ENCODE measurements at regions not wholly inside any gene's neighbourhood (a gene's known extent, or its start where the extent isn't known, plus 50 kb on each side); places are given as distances from the start of the nearest gene placed in this dataset.
"Not testable (repeated sequence)": the region's sequence is repeated elsewhere in the genome, so short reads cannot be mapped to it uniquely, and the experiment has no call there.

GRCh38 chr1:112821307-112822063 is 106.4 kb upstream of the PPM1J start:
- TF ChIP-seq CTCF (conservative IDR thresholded peaks at IDR 0.05; ENCODE audit: low read length); EZH2phosphoT487 (IDR thresholded peaks at IDR 0.05; ENCODE audit: borderline replicate concordance, low read depth, low read length): not testable (repeated sequence)
